Fibroblast of skin of back (primary cell): ENCODE measurements at regions not wholly inside any gene's neighbourhood (a gene's known extent, or its start where the extent isn't known, plus 50 kb on each side); places are given as distances from the start of the nearest gene placed in this dataset.
A peak's percentile ranks its signal among the peaks of the same experiment; 100 is the strongest.

Experiments
- DNase-seq: peaks from one replicate; pipeline ENCODE4 v3.0.0-alpha.2; 2013

GRCh38 chr5:112628214-112628980, 109.3 kb upstream of the APC start:
- no peak for DNase-seq

- DNase-seq, result peak; percentile 10
These were observed 107.3 kb upstream of the APC start for GRCh38 chr5:112630246-112631009.

- DNase-seq, result no peak
These were observed 103.5 kb upstream of the APC start for GRCh38 chr5:112634166-112634565.

DNA sequence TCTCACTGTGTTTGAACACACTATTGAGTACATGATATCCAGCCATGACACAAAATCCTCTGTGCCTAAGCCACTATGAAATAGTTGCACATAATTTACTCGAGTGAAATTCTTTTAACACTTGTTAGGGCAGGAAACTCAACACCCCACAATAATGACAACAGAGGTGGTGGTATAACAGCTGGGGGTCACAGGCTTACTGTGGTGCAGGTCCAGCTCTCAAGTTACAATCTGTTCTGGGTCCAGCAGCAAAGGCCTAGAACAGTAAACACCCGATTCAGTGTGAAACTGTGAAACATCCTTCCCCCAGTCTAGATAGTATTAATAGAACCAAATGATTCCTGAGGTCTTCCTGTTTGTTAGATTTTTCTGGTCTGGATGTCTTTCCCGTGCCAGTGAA, 102.9 kb upstream of the APC start:
- no peak for DNase-seq

DNA sequence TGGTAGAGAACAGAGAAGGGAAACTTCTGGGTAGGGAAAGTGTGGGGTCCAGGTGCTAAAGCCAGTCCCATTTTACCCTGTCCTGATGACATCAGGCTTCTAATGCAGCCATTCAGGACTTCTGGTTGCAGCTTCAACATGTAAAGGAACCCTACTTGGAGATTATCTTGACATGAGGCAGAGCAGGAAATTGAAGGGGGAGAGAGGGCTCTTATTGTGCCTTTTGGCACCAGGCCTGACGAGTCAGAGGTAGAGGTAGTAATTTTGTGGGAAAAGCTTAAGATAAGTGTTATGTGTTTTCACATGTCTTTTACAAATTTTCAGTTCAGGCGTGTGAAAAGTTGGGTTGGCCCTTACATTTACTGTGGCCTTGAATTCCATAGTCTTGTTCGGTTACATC, 102.4 kb upstream of the APC start:
- peak; percentile 8 for DNase-seq

GRCh38 chr5:112635771-112636731, 101.6 kb upstream of the APC start:
- DNase-seq, result no peak

- DNase-seq, result peak; percentile 18
These were observed 100.9 kb upstream of the APC start for GRCh38 chr5:112636751-112637150.

GRCh38 chr5:112637343-112637742, 100.3 kb upstream of the APC start:
- no peak for DNase-seq

DNA sequence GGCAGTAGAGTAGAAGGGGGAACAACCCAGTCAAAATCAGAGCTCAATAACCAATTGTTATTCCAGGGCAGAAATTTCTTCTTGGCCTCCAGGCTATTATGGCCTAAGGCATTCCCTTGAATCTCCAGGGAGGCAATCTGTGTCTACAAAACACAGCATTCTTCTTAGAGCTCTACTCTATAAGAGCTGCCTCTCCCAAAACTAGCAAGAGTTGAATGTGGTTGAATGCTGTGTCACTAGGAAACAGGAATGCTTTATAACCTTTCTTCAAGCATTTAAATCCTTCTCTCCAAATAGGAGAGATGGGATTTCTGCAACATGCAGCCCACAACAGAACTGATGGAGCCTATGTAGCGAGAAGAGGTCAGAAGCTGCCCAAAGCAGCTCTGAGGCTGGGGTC, 97.1 kb upstream of the APC start:
- peak; percentile 40 for DNase-seq

GRCh38 chr5:112641515-112642110, 96.1 kb upstream of the APC start:
- no peak for DNase-seq

DNA sequence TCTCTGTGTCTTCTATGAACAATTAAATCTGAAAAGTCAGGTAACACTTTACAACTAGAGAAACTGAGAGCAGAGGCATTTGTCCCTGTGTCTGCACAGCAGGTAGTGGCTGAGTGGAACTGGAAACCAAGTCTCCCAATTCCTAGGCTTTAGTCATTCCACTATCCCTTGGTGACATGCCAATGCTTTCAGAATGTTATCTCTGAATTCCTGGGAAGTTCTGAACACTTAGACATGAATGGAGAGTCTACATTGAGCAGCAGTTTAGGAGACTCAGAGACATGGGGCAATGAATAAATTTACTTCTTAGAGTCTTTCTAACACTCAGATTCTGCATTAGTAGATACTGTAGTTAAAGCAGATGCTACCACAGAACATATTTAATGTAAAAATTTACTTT, 94.8 kb upstream of the APC start:
- DNase-seq, result peak; percentile 55

DNA sequence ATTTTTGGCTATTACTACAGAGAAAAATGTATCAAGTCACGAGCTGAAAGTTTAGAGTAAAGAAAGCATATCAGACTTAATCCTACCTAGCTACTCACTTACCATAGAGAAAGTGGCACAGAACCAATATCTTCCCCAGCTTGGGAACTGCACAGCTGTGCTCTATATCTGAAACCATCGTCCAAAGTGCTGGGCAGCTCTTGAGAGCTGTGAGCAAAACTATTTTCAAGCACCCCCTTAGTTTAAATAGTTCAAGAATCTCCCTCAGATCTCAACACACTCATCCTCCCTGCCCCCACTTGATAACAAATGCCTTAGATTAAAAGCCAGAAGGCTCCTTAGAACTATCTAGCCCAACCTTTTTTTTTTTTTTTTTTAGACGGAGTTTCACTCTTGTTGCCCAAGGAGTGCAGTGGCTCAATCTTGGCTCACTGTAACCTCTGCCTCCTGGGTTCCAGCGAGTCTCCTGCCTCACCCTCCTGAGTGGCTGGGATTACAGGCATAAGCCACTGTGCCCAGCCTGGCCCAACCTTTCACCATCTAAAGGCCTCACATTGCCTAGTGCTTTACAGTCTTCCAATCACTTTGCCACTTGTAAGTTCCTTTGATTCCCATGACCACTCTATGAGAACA, 94.2 kb upstream of the APC start:
- no peak for DNase-seq

DNA sequence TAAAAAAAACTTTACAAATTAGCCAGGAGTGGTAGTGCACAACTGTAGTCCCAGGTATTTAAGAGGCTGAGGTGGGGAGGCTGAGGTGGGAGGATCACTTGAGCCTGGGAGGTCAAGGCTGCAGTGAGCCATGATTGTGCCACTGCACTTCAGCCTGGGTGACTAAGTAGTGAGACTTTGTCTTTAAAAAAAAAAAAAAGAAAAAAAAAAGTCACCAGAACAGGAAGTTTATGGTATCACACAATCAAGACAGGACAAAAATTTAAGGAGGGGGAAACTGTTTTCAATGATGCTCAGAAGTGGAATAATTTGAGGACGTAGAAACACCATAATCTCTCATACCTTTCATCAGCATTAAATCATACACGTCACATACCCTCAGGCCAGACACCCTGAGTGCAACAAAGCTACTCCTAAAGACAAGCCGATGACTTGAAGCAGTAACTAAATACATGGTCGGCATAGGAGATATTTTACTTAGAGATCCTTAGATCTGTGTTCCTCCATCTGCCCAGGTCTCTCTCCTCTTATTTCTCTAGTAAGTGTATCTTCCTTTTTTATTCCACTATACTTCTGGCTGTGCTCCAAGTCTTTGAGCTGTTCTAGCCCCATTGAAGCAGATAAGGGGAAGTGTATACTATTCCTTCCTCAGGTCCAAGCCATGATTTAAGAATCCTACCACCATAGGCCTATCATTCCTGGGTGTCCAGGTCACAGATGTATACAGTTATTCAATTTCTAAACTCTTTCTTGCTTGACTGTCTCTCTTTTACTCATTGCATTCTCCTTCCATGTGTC, 91.3 kb upstream of the APC start:
- DNase-seq, result no peak

GRCh38 chr5:112647428-112647827, 90.3 kb upstream of the APC start:
- DNase-seq, result no peak

DNA sequence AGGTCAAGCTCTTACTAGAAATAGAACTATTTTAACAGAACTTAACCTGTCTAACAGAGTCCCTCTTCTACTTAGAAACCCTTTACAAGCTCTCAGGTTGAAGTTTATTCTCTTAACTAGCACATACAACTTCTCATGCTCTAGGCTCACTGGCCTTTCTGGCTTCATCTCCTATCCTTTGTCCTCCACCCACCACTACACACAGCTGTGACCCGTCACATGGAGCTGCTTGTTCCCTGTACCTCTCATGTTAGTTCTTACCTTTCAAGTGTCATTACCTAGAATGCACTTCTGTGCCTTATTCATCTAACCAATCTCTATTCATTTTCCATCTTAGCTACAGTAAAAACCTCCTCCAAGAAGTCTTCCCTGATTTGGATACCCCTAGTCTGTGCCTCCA, 89.4 kb upstream of the APC start:
- DNase-seq, result no peak

GRCh38 chr5:112649882-112650281, 87.8 kb upstream of the APC start:
- DNase-seq, result no peak

GRCh38 chr5:112653638-112654205, 84.0 kb upstream of the APC start:
- no peak for DNase-seq

DNA sequence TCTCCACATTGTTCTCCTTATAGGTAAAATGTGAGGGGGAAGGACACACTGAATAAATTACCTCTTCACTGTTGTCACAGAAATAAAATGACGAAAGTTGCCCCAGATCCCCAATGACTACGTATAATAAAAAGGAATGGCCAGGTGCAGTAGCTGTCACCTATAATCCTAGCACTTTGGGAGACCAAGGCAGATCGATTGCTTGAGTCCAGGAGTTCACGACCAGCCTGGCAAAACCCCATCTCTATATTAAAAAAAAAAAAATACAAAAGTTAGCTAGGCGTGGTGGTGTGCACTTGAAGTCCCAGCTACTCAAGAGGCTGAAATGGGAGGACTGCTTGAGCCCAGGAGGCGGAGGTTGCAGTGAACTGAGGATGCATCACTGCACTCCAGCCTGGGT, 82.2 kb upstream of the APC start:
- DNase-seq, result no peak

DNA sequence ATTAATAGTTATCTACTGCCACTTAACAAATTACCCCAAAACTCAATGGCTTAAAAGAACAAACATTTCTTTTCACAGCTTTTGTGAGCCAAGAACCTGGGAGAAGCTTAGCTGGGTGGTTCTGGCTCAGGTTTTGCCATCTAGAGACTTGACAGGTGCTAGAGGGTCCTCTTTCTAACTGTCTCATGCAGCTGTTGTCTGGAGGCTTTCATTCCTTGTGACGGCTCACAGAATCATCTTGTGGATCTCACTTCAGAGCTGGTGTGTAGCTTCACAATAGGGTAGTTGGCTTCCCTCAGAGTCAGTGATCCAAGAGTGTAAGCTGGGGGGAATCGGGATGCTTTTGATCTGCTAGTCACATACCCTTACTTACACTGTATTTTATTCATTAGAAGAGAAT, 81.2 kb upstream of the APC start:
- no peak for DNase-seq

GRCh38 chr5:112657804-112658203, 79.9 kb upstream of the APC start:
- no peak for DNase-seq

DNA sequence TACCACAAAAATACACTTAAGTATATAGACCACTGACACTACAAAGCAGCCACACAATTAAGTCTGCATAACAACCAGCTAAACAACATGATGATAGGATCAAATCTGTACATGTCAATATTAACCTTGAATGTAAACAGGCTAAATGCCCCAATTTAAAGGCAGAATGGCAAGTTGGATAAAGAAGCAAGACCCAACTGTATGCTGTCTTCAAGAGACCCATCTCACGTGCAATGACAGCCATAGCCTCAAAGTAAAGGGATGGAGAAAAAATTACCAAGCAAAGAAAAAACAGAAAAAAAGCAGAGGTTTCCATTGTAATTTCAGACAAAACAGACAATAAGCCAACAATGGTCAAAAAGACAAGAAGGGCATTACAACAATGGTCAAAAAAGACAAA, 77.3 kb upstream of the APC start:
- no peak for DNase-seq
